ENCODE measurements at regions not wholly inside any gene's neighbourhood (a gene's known extent, or its start where the extent isn't known, plus 50 kb on each side); places are given as distances from the start of the nearest gene placed in this dataset.
A peak's percentile ranks its signal among the peaks of the same experiment; 100 is the strongest.

- no peaks in the 10 kb centered on the region for H3K79me2 ChIP-seq (ENCODE audit: insufficient read depth, low read length)
- Mint-ChIP-seq H3K4me1 (ENCODE audit: low read depth, unreplicated experiment) (peaks cover 3% of the 10 kb centered on the region), H3K4me3 (ENCODE audit: unreplicated experiment) (no peak overlapping the region), H3K27me3 (ENCODE audit: low read depth, unreplicated experiment) (no peaks in the 10 kb centered on the region), H3K27ac (ENCODE audit: unreplicated experiment) (no peak overlapping the region), H3K36me3 (ENCODE audit: low read depth, unreplicated experiment) (no peaks in the 10 kb centered on the region), H3K9me3 (ENCODE audit: unreplicated experiment) (no peaks in the 10 kb centered on the region)
- H3K9ac ChIP-seq (ENCODE audit: low read length) = no peak overlapping the region
- no peaks in the 10 kb centered on the region for H4K20me1 ChIP-seq (ENCODE audit: insufficient read depth, low read length)
- FAIRE-seq (no peak), DNase-seq (ENCODE audit: low read depth) (peak; percentile 14)
- no peak overlapping the region for H3K4me2 ChIP-seq (ENCODE audit: low read length)
- H3K4me1 ChIP-seq (ENCODE audit: insufficient read depth, low read length) = peaks cover 2% of the 10 kb centered on the region
- H3K27me3 ChIP-seq (ENCODE audit: insufficient read depth, low read length) = no peaks in the 10 kb centered on the region
- no peak overlapping the region for H3K4me3 ChIP-seq (ENCODE audit: insufficient read depth, low read depth, low read length)
- no peak overlapping the region for H3K27ac ChIP-seq (ENCODE audit: low read depth, low read length)
- no peaks in the 10 kb centered on the region for H3K9me3 ChIP-seq (ENCODE audit: insufficient read depth, low read depth, low read length)
- no peaks in the 10 kb centered on the region for H3K36me3 ChIP-seq (ENCODE audit: insufficient read depth, low read length)
- H2AFZ ChIP-seq (ENCODE audit: low read depth, low read length) = no peak overlapping the region
- TF ChIP-seq EZH2 (IDR thresholded peaks at IDR 0.05; ENCODE audit: insufficient read depth, low read length) = no peak
- no peak for TF ChIP-seq CTCF (IDR thresholded peaks at IDR 0.05; ENCODE audit: insufficient read depth, low read depth, low read length)
These were observed 574.1 kb downstream of the SATB2 start for GRCh38 chr2:198883604-198884003.

- TF ChIP-seq EZH2 (IDR thresholded peaks at IDR 0.05; ENCODE audit: insufficient read depth, low read length) (no peak), CTCF (IDR thresholded peaks at IDR 0.05; ENCODE audit: insufficient read depth, low read depth, low read length) (no peak)
- no peaks in the 10 kb centered on the region for H3K9me3 ChIP-seq (ENCODE audit: insufficient read depth, low read depth, low read length)
- Mint-ChIP-seq H3K9me3 (ENCODE audit: unreplicated experiment) (no peaks in the 10 kb centered on the region), H3K27ac (ENCODE audit: unreplicated experiment) (no peak overlapping the region), H3K36me3 (ENCODE audit: low read depth, unreplicated experiment) (no peaks in the 10 kb centered on the region), H3K4me3 (ENCODE audit: unreplicated experiment) (no peak overlapping the region), H3K27me3 (ENCODE audit: low read depth, unreplicated experiment) (no peaks in the 10 kb centered on the region), H3K4me1 (ENCODE audit: low read depth, unreplicated experiment) (peaks cover 3% of the 10 kb centered on the region)
- H3K4me1 ChIP-seq (ENCODE audit: insufficient read depth, low read length) = peaks cover 6% of the 10 kb centered on the region
- H3K27ac ChIP-seq (ENCODE audit: low read depth, low read length) = peak overlapping the region; percentile 21
- no peak overlapping the region for H3K9ac ChIP-seq (ENCODE audit: low read length)
- no peak for FAIRE-seq
- H3K36me3 ChIP-seq (ENCODE audit: insufficient read depth, low read length) = no peaks in the 10 kb centered on the region
- no peaks in the 10 kb centered on the region for H3K79me2 ChIP-seq (ENCODE audit: insufficient read depth, low read length)
- H3K4me3 ChIP-seq (ENCODE audit: insufficient read depth, low read depth, low read length) = no peak overlapping the region
- peak; percentile 54 for DNase-seq (ENCODE audit: low read depth)
- no peaks in the 10 kb centered on the region for H4K20me1 ChIP-seq (ENCODE audit: insufficient read depth, low read length)
- H2AFZ ChIP-seq (ENCODE audit: low read depth, low read length) = no peak overlapping the region
- no peak overlapping the region for H3K4me2 ChIP-seq (ENCODE audit: low read length)
- no peaks in the 10 kb centered on the region for H3K27me3 ChIP-seq (ENCODE audit: insufficient read depth, low read length)
These were observed 576.8 kb downstream of the SATB2 start for GRCh38 chr2:198880986-198881385.

GRCh38 chr2:198880421-198880820, 577.3 kb downstream of the SATB2 start:
- H3K4me2 ChIP-seq (ENCODE audit: low read length) = no peak overlapping the region
- H3K27ac ChIP-seq (ENCODE audit: low read depth, low read length) = no peak overlapping the region
- H3K4me3 ChIP-seq (ENCODE audit: insufficient read depth, low read depth, low read length) = no peak overlapping the region
- TF ChIP-seq EZH2 (IDR thresholded peaks at IDR 0.05; ENCODE audit: insufficient read depth, low read length) = no peak
- no peak for TF ChIP-seq CTCF (IDR thresholded peaks at IDR 0.05; ENCODE audit: insufficient read depth, low read depth, low read length)
- H3K27me3 ChIP-seq (ENCODE audit: insufficient read depth, low read length) = no peaks in the 10 kb centered on the region
- peaks cover 3% of the 10 kb centered on the region for H3K4me1 Mint-ChIP-seq (ENCODE audit: low read depth, unreplicated experiment)
- peaks cover 6% of the 10 kb centered on the region for H3K4me1 ChIP-seq (ENCODE audit: insufficient read depth, low read length)
- no peaks in the 10 kb centered on the region for H3K9me3 ChIP-seq (ENCODE audit: insufficient read depth, low read depth, low read length)
- H3K36me3 Mint-ChIP-seq (ENCODE audit: low read depth, unreplicated experiment) = no peaks in the 10 kb centered on the region
- no peak overlapping the region for H3K27ac Mint-ChIP-seq (ENCODE audit: unreplicated experiment)
- no peak overlapping the region for H2AFZ ChIP-seq (ENCODE audit: low read depth, low read length)
- H3K79me2 ChIP-seq (ENCODE audit: insufficient read depth, low read length) = no peaks in the 10 kb centered on the region
- no peak overlapping the region for H3K9ac ChIP-seq (ENCODE audit: low read length)
- no peaks in the 10 kb centered on the region for H3K36me3 ChIP-seq (ENCODE audit: insufficient read depth, low read length)
- H4K20me1 ChIP-seq (ENCODE audit: insufficient read depth, low read length) = no peaks in the 10 kb centered on the region
- no peaks in the 10 kb centered on the region for H3K27me3 Mint-ChIP-seq (ENCODE audit: low read depth, unreplicated experiment)
- no peak for FAIRE-seq
- no peak overlapping the region for H3K4me3 Mint-ChIP-seq (ENCODE audit: unreplicated experiment)
- H3K9me3 Mint-ChIP-seq (ENCODE audit: unreplicated experiment) = no peaks in the 10 kb centered on the region
- peak; percentile 52 for DNase-seq (ENCODE audit: low read depth)
